DMS153 treated with DMSO at 0.1 percent for 48 hours (cell line): ENCODE measurements at regions not wholly inside any gene's neighbourhood (a gene's known extent, or its start where the extent isn't known, plus 50 kb on each side); places are given as distances from the start of the nearest gene placed in this dataset.
"Not testable (repeated sequence)": the region's sequence is repeated elsewhere in the genome, so short reads cannot be mapped to it uniquely, and the experiment has no call there.

Experiments
- DNase-seq: peaks from one replicate; lab custom pipeline; 2025; ENCODE audit not compliant: unreplicated experiment; lab: John Stamatoyannopoulos, UW

DNA sequence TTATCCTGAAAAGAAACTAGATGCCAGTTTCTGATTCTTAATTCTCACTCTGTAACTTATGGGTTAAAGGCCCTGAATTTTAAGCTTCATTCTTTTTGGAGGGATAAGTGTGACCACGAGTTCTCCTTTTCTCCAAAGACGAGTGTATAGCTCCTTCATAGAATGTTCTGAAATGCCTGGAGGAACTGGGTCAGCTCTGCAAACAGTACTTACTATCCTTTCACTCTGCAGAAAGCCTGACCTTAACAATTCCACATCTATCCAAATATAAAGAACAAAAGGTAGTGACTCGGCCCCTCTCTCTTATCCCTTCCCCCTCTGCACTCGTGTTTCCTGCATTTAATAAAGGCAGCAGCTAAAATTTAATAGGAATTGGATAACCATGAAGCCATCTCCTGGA is 150.5 kb downstream of the LYPLAL1 start:
- no peak for DNase-seq

DNA sequence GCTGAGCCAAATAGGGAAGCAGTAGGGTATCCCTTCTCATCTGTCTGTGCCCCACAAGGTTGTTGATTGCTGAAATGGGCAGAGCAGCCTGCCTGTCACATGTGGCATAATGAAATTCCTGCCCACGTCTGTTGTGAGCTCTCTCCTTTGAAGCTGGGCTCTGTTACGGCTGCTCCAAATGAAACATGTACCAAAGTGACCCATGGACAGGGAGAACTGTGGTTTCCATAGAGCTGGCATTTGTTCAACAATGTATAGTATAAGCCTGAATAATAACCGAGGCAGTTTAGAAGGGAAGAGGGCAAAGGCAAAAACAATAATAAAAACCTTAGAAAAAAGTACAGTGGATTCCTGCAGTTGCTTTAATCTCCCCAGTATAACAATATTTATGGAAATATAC is 149.7 kb downstream of the LYPLAL1 start:
- no peak for DNase-seq

DNA sequence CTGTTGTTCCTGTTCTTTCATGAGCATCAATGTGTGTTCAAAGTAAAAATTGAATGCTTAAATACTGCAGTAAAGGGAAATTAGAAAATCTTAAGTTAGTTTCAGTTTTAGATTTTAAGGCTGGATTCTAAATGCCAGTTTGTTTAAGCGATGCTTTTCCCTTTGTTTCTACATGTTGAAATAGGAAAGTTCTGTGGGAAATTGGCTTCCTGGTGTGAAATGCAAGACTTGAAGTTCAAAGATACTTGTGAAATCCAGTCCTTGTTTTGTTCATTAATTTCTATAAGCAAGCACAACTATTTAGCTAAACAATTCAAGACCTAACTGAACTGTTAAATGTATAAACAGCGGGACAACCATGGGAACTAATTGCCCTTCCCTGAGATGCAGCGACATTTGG is 149.1 kb downstream of the LYPLAL1 start:
- no peak for DNase-seq

DNA sequence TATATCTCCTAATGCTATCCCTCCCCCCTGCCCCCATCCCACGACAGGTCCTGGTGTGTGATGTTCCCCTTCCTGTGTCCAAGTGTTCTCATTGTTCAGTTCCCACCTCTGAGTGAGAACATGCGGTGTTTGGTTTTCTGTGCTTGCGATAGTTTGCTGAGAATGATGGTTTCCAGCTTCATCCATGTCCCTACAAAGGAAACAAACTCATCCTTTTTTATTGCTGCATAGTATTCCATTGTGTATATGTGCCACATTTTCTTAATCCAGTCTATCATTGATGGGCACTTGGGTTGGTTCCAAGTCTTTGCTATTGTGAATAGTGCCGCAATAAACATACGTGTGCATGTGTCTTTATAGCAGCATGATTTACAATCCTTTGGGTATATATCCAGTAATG is 146.9 kb downstream of the LYPLAL1 start:
- not testable (repeated sequence) for DNase-seq

DNA sequence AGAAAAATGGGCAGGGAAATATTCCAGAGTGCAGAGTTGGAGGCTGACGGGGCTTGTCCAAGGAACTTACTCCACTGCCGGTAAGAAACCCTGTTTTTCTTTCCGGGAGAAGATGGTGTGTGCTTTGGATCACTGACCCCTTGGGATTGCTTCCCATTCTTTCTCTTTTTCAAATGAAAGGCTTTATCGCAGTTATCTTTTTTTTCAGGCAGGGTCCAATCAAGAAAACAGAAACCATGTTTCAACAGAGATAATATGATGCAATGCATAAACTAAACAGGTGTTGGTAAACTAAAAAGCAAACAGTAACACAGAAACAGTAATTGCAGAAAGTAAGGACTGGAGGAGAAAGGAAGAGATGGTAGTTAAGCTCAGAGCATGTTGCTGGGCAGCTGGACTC is 145.1 kb downstream of the LYPLAL1 start:
- DNase-seq, result no peak

DNA sequence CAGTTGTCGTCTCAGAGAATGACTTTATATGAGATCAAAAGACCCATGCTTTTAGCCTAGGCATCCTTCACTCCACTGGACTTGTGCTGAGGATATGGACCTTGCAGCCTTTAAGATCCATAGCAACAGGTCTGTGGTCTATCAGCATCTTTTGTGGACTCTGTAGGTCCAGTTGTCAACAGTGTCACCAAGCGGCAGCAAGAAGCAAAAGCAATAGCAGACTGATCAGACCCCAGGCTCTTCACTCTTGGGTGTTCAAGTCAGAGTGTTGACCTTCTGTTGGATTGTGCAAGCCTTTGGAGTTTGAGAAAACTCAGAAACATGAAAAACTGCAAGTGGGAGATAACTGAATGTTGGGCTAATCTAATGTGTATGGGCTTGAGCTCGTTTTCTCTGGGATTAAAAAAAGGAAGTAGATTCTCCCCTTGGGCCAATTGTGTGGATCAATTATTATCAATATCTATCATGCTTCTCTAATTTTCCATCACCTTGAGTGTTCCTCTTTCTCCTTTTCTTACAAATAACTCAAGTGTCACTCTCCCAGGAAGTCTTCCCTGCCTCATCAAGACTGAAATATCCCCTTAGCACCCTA is 144.2 kb downstream of the LYPLAL1 start:
- no peak for DNase-seq

DNA sequence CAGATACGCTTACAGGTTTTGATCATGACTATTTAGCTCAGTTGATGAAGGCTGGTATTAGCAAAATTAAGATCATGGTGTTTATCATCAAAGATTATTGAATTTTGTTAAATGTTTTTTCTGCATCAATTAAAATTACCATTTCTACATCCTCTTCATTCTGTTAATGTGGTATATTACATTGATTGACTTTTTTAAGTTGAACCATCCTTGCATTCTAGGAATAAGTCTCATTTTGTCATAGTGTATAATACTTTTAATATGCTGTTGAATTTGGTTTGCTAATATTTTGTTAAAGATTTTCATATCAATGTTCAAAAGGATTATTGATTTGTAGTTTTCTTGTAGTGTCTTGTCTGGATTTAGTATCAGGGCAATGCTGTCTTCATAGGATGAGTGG is 142.4 kb downstream of the LYPLAL1 start:
- DNase-seq, result no peak

GRCh38 chr1:219313961-219314360 is 140.3 kb downstream of the LYPLAL1 start:
- DNase-seq, result no peak

DNA sequence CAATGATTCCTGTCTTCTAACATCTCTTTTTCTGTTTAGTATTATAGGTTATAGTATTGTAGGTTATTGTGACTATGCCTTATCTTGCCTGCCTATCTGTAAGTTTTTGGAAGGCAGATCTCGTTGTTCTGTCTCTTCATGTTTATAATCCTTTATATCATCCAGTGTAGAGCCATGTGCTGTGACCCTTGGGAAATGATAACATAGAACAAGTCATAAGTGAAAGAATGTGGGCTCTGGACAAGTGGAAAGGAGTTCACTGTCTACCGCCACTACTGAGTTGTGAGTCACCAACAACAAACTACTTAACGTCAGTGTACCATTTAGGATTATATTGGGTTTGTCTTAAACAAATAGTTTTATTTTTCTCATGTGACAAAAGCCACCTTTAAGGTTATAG is 139.3 kb downstream of the LYPLAL1 start:
- DNase-seq, result no peak

GRCh38 chr1:219310181-219310728 is 136.6 kb downstream of the LYPLAL1 start:
- DNase-seq, result no peak

DNA sequence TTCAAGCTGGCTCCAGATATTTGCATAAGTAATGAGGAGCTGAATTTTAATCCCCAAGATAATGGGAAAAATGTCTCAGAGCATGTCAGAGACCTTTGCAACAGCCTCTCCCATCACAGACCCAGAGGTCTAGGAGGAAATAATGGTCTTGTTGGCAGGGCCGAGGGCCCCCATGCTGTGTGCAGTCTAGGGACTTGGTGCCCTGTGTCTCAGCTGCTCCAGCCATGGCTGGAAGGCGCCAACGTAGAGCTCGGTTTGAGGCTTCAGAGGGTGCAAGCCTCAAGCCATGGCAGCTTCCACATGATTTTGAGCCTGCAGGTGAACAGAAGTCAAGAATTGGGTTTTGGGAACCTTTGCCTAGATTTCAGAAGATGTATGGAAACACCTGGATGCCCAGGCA is 134.7 kb downstream of the LYPLAL1 start:
- DNase-seq, result no peak

- DNase-seq, result no peak
Measured at GRCh38 chr1:219304227-219305226, 130.8 kb downstream of the LYPLAL1 start.

DNA sequence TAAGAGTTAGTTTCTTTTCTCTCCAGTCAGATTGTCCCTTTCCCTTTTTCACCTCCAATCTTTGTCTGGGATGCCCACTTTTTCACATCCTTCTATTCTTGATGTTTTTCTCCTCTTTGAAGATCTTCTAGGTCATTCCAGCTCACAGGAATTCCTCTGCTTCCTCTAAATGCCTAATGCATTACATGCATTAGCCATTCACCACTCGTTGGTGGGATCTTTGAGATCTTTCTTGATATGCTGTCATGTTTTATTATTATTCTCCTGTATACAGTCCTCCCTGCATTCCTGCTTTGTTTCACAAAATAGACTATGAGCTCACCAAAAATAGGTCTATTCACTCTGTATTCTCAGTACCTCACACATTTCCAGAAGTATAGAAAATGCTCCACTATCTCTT is 129.0 kb downstream of the LYPLAL1 start:
- no peak for DNase-seq

GRCh38 chr1:219299420-219299819 is 125.7 kb downstream of the LYPLAL1 start:
- DNase-seq, result no peak

- no peak for DNase-seq
Measured at GRCh38 chr1:219298571-219299148, 125.0 kb downstream of the LYPLAL1 start.

DNA sequence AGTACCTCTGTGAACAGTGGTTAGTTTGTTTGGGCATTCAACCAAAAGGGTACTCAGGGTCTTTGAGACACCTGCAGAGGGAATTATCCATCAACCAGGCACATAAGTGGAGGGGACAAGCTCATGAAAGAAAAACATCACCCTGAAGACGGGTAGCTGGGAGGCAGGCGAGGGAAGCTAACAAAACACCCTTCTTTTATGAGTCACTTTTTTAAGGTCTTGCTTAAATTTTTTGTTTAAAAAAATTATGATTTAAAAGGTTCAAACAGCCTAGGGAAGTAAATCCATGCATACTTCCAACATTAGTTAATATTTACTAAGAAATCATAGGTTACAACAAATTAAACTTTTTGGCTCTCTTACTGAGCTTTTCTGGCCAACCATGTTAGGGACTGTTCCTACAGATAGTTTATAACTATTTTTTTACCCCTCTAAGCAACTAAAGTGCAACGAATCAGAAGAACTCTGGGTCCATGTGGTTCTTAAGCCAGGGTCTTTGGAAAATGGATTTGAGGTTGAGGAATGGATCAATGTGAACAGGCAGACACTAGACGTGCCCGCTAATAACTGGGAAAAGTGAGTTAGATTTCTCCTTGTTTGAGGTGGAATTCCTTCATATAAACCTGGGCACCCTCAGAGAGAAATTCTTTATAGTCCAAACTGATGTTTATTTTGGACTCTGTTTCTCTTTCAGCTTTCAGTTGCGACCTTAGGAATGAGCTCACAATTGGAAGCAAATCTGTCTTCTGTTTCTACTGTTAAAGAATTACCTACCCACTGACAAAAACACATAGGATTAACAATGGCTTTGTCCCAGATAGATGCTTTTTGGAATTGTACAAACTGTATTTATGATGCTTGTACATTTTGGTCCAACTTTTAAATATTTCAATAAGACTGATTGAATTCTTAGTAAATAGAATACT is 123.0 kb downstream of the LYPLAL1 start:
- DNase-seq, result no peak

DNA sequence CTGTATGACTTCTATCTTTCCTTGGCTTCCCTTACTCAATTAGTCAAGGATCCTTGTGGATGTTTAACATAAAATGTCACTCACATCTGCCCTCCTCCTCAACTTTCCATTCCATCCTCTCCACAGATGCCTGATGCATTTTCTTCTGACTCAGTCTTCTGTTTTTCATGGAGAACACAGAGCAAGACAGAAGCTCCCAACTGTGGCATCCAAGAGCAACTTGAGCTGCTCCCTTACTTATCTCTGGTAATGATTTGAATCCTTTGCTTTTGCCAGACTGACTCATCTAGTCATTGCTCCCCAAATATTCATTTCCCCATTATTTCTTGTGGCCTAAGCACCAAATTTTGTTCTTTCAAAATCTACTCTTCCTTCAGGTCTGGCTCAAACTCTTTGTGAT is 120.6 kb downstream of the LYPLAL1 start:
- no peak for DNase-seq

- no peak for DNase-seq
Measured at GRCh38 chr1:219293410-219293809, 119.7 kb downstream of the LYPLAL1 start.

GRCh38 chr1:219292999-219293398 is 119.3 kb downstream of the LYPLAL1 start:
- DNase-seq, result no peak

DNA sequence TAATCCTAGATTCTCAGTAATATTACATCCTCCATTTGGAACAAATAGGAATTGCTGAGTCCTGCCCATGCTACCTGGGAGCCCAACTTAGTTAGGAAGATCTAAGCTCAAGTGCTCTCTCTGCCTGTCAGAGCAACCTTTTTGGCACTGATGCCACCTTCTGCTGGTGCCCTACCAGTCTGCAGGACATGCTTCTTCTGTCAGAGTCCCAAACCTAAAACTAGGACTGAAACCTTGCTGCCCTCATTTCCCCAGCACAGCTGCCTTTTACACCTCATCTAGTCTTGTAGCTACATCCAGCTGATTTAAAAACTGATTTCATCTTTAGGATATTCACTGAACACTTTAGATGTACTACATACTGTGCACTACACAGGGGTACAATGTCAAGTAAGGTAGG is 118.7 kb downstream of the LYPLAL1 start:
- DNase-seq, result no peak

- DNase-seq, result no peak
Measured at GRCh38 chr1:219289171-219289570, 115.5 kb downstream of the LYPLAL1 start.
